IMR-90 (cell line): ENCODE measurements at regions not wholly inside any gene's neighbourhood (a gene's known extent, or its start where the extent isn't known, plus 50 kb on each side); places are given as distances from the start of the nearest gene placed in this dataset.

Source experiments
- ATAC-seq: fragments of 200-7000 bp; cut with Tn5 transposase; 2 replicates; pipeline ENCODE4 v1.9.1; 2020; ENCODE audit warnings: low read depth, mild to moderate bottlenecking, moderate library complexity
- BruUV-seq: library from RNA; stranded (reverse); fragments of 400-500 nt; replicated peaks from 2 replicates; lab custom pipeline; 2021; lab: Mats Ljungman, UMichigan
- CTCF ChIA-PET: fragments of 300-600 bp; formaldehyde crosslinking; extraction: SDS; loops from one replicate; lab custom pipeline; 2021; ENCODE audit warnings: antibody characterized with exemption; lab: Yijun Ruan, JAX
- POLR2A ChIA-PET: fragments of 300-600 bp; sonication (Branson Sonifier 250); formaldehyde crosslinking; loops from one replicate; lab custom pipeline; 2022; ENCODE audit warnings: antibody characterized with exemption; ENCODE audit not compliant: unreplicated experiment; lab: Charles Lee
- DNase-seq: peaks from one replicate; pipeline ENCODE4 v3.0.0; 2013
- H2AFZ ChIP-seq: replicated peaks from 2 replicates; pipeline ENCODE3; 2013; ENCODE audit warnings: low read length, mild to moderate bottlenecking; ENCODE audit not compliant: poor library complexity
- H2AK5ac ChIP-seq: 2 replicates; pipeline ENCODE4 v1.6.1; 2013; ENCODE audit warnings: low read depth, low read length, inconsistent platforms
- H2AK9ac ChIP-seq: replicated peaks from 2 replicates; pipeline ENCODE3; 2013; ENCODE audit warnings: mild to moderate bottlenecking, low read depth, low read length, moderate library complexity; ENCODE audit not compliant: poor library complexity
- H2BK120ac ChIP-seq: 2 replicates; pipeline ENCODE4 v1.6.1; 2013; ENCODE audit warnings: low read depth, low read length, inconsistent platforms
- H2BK15ac ChIP-seq: 3 replicates; pipeline ENCODE4 v1.6.1; 2013; ENCODE audit warnings: low read depth, low read length, inconsistent platforms
- H2BK20ac ChIP-seq: 2 replicates; pipeline ENCODE4 v1.6.1; 2013; ENCODE audit warnings: low read depth, mild to moderate bottlenecking, inconsistent platforms, low read length, moderate library complexity
- H2BK5ac ChIP-seq: 2 replicates; pipeline ENCODE4 v1.6.1; 2013; ENCODE audit warnings: mild to moderate bottlenecking, low read depth, low read length, inconsistent platforms; ENCODE audit not compliant: poor library complexity, severe bottlenecking
- H3K14ac ChIP-seq: replicated peaks from 2 replicates; pipeline ENCODE4 v1.6.1; 2013; ENCODE audit warnings: low read depth, low read length, inconsistent platforms
- H3K18ac ChIP-seq: 2 replicates; pipeline ENCODE4 v1.6.1; 2013; ENCODE audit warnings: low read depth, low read length, control low read depth
- H3K23ac ChIP-seq: 2 replicates; pipeline ENCODE4 v1.6.1; 2013; ENCODE audit warnings: low read depth, low read length, inconsistent platforms
- H3K27ac ChIP-seq: 2 replicates; pipeline ENCODE4 v1.5.1; 2013; ENCODE audit warnings: mild to moderate bottlenecking, control low read depth, low read length; ENCODE audit not compliant: insufficient read depth
- H3K27me3 ChIP-seq: 2 replicates; pipeline ENCODE4 v1.6.1; 2013; ENCODE audit warnings: low read length; ENCODE audit not compliant: control insufficient read depth, insufficient read depth
- H3K36me3 ChIP-seq: 2 replicates; pipeline ENCODE4 v1.6.1; 2013; ENCODE audit warnings: low read length, mixed read lengths; ENCODE audit not compliant: control insufficient read depth, insufficient read depth
- H3K4ac ChIP-seq: 2 replicates; pipeline ENCODE4 v1.6.1; 2013; ENCODE audit warnings: low read depth, low read length, inconsistent platforms
- H3K4me1 ChIP-seq: 2 replicates; pipeline ENCODE4 v1.6.1; 2013; ENCODE audit warnings: low read length, mixed read lengths; ENCODE audit not compliant: control insufficient read depth, insufficient read depth
- H3K4me2 ChIP-seq: 2 replicates; pipeline ENCODE4 v1.6.1; 2013; ENCODE audit warnings: low read depth, mild to moderate bottlenecking, control low read depth, low read length, moderate library complexity
- H3K4me3 ChIP-seq: 2 replicates; pipeline ENCODE4 v1.5.1; 2013; ENCODE audit warnings: low read depth, mild to moderate bottlenecking, control low read depth, low read length, moderate library complexity; ENCODE audit not compliant: insufficient read depth
- H3K56ac ChIP-seq: 2 replicates; pipeline ENCODE4 v1.6.1; 2013; ENCODE audit warnings: low read length, inconsistent platforms; ENCODE audit not compliant: insufficient read depth; ENCODE audit errors: extremely low read depth
- H3K79me1 ChIP-seq, 2 experiments: 2 replicates each; pipeline ENCODE4 v1.6.1; 2013; ENCODE audit warnings: low read length in 2 of 2, inconsistent platforms in 1 of 2, low read depth in 1 of 2
- H3K9ac ChIP-seq: 2 replicates; pipeline ENCODE4 v1.6.1; 2013; ENCODE audit warnings: low read depth, low read length, control low read depth
- H3K9me1 ChIP-seq: 2 replicates; pipeline ENCODE4 v1.6.1; 2013; ENCODE audit warnings: low read length, inconsistent platforms; ENCODE audit not compliant: insufficient read depth
- H3K9me3 ChIP-seq: 2 replicates; pipeline ENCODE4 v1.6.1; 2013; ENCODE audit warnings: low read length; ENCODE audit not compliant: control insufficient read depth, insufficient read depth
- H4K20me1 ChIP-seq: 2 replicates; pipeline ENCODE4 v1.6.1; 2013; ENCODE audit warnings: low read length, inconsistent platforms; ENCODE audit not compliant: insufficient read depth
- H4K5ac ChIP-seq: 2 replicates; pipeline ENCODE4 v1.6.1; 2013; ENCODE audit warnings: mild to moderate bottlenecking, low read depth, low read length, control low read depth
- H4K8ac ChIP-seq, 2 experiments: 2 replicates each; pipeline ENCODE4 v1.6.1; 2013; ENCODE audit warnings: low read depth in 2 of 2, low read length in 2 of 2, control low read depth in 1 of 2, inconsistent platforms in 1 of 2
- H4K91ac ChIP-seq: 2 replicates; pipeline ENCODE4 v1.6.1; 2013; ENCODE audit warnings: low read depth, low read length, inconsistent platforms; ENCODE audit not compliant: insufficient read depth
- BHLHE40 ChIP-seq: fragments of 150-350 bp; IDR thresholded peaks from 2 replicates; pipeline ENCODE4 v1.6.1; 2016; ENCODE audit warnings: mild to moderate bottlenecking, low read depth, low read length
- CEBPB ChIP-seq: IDR thresholded peaks from 2 replicates; pipeline ENCODE4 v1.6.1; 2012; ENCODE audit warnings: low read depth, low read length, improper control_type of control experiment
- CHD1 ChIP-seq: IDR thresholded peaks from 2 replicates; pipeline ENCODE4 v1.6.1; 2012; ENCODE audit warnings: low read depth, low read length, improper control_type of control experiment
- FOS ChIP-seq: fragments of 150-350 bp; IDR thresholded peaks from 2 replicates; pipeline ENCODE4 v1.6.1; 2016; ENCODE audit warnings: low read depth, low read length
- MAFK ChIP-seq: IDR thresholded peaks from 2 replicates; pipeline ENCODE4 v1.6.1; 2012; ENCODE audit warnings: low read depth, low read length, improper control_type of control experiment
- MAZ ChIP-seq: IDR thresholded peaks from 2 replicates; pipeline ENCODE4 v1.6.1; 2012; ENCODE audit warnings: low read depth, mild to moderate bottlenecking, low read length, improper control_type of control experiment, moderate library complexity, borderline replicate concordance
- MXI1 ChIP-seq: IDR thresholded peaks from 2 replicates; pipeline ENCODE4 v1.6.1; 2012; ENCODE audit warnings: low read depth, mild to moderate bottlenecking, low read length, moderate library complexity, borderline replicate concordance
- NFE2L2 ChIP-seq: fragments of 150-350 bp; IDR thresholded peaks from 2 replicates; pipeline ENCODE4 v1.6.1; 2016; ENCODE audit warnings: low read depth, mild to moderate bottlenecking, low read length
- POLR2A ChIP-seq: IDR thresholded peaks from 2 replicates; pipeline ENCODE4 v1.6.1; 2012; ENCODE audit warnings: mild to moderate bottlenecking, low read depth, low read length
- RAD21 ChIP-seq: IDR thresholded peaks from 2 replicates; pipeline ENCODE4 v1.6.1; 2012; ENCODE audit warnings: low read length, improper control_type of control experiment
- RCOR1 ChIP-seq: IDR thresholded peaks from 2 replicates; pipeline ENCODE4 v1.6.1; 2012; ENCODE audit warnings: mild to moderate bottlenecking, low read length, improper control_type of control experiment; ENCODE audit not compliant: insufficient replicate concordance
- SMC3 ChIP-seq: fragments of 150-350 bp; IDR thresholded peaks from 2 replicates; pipeline ENCODE4 v1.6.1; 2016; ENCODE audit warnings: low read depth, mild to moderate bottlenecking, antibody characterized with exemption, low read length, moderate library complexity
- WGBS, 2 experiments: methylation state at CpG; one replicate each; pipeline versions ENCODE4 v1.1.5 to v1.1.7; 2013; ENCODE audit warnings: missing lambda C conversion rate in 2 of 2; ENCODE audit not compliant: insufficient read length in 1 of 2; ENCODE audit errors: extremely low coverage in 2 of 2; 5-methylcytosine and 5-hydroxymethylcytosine counted together
- dilution Hi-C: fragments of 300-500 bp; cut with HindIII; formaldehyde crosslinking; loops from one replicate; pipeline ENCODE4 v1.14.3; 2018; ENCODE audit warnings: low sequenced_read_pairs; ENCODE audit not compliant: unreplicated experiment
- in situ Hi-C: fragments of 300-500 bp; cut with MboI; formaldehyde crosslinking; loops from 3 replicates; pipeline ENCODE4 v1.14.3; 2019; ENCODE audit warnings: low sequenced_read_pairs, inconsistent platforms, mixed read lengths
- intact Hi-C: fragments of 100-400 bp; cut with micrococcal nuclease; formaldehyde crosslinking; loops from 2 replicates; pipeline ENCODE4 v1.10.0; 2022
- TF ChIP-seq, protein P1 (sequence below): fragments of 150-350 bp; IDR thresholded peaks from 2 replicates; pipeline ENCODE4 v1.6.1; 2016; ENCODE audit warnings: low read depth, mild to moderate bottlenecking, low read length, moderate library complexity, borderline replicate concordance
- TF ChIP-seq, protein P2 (sequence below): fragments of 150-350 bp; IDR thresholded peaks from 2 replicates; pipeline ENCODE4 v1.6.1; 2017; ENCODE audit warnings: mild to moderate bottlenecking, antibody characterized with exemption, low read length, low read depth
- TF ChIP-seq, protein P3 (sequence below): conservative IDR thresholded peaks from 2 replicates; pipeline ENCODE4 v1.5.1; 2012; ENCODE audit warnings: mild to moderate bottlenecking, low read depth, low read length, improper control_type of control experiment

DNA sequence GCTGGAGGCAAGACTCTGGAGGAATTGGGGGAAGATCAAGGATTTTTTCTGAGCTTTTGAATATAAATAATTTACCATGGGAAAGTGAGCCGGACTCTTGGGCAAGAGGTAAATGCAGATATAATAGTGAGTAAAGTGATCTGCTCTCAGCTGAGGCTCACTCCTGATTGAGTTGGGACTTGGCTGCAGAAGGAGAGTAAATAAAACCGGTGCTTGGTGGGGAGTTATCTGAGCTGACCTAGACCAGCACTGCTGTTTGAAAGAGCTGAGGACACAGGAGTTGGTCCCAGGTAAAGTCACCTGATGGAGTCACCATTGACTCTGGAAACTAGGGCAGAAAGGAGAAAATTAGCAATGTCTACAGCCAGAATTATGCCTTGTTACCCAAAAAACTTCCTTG lies 57.3 kb upstream of the LRPPRC start:
- WGBS, 2 experiments = no CpG with 5 or more reads among the region's 2 CpGs
- H4K5ac ChIP-seq = no peak overlapping the region
- H3K18ac ChIP-seq = no peak overlapping the region
- dilution Hi-C loops (no loop called here), in situ Hi-C loops (no loop called here), intact Hi-C loops (loop anchor here (1.0 kb wide), 1 partner anchor 30 kb away; no protein-coding TSS in a partner anchor)
- no peaks in the 10 kb centered on the region for H3K36me3 ChIP-seq
- H3K9ac ChIP-seq = no peak overlapping the region
- H2AK5ac ChIP-seq = no peak overlapping the region
- no peaks in the 10 kb centered on the region for H3K4me1 ChIP-seq
- H2BK20ac ChIP-seq = no peak overlapping the region
- no peak for ATAC-seq
- peaks cover 17% of the 10 kb centered on the region for H3K27me3 ChIP-seq
- no peak overlapping the region for H3K27ac ChIP-seq
- H3K9me3 ChIP-seq = no peaks in the 10 kb centered on the region
- no peak overlapping the region for H2BK5ac ChIP-seq
- H2AK9ac ChIP-seq = no peak overlapping the region
- no peak overlapping the region for H2AFZ ChIP-seq
- no peaks in the 10 kb centered on the region for H3K79me1 ChIP-seq
- BruUV-seq = no TSS peak
- H4K91ac ChIP-seq = no peak overlapping the region
- H4K20me1 ChIP-seq = no peaks in the 10 kb centered on the region
- H3K4me3 ChIP-seq = no peak overlapping the region
- no peak overlapping the region for H2BK15ac ChIP-seq
- H3K23ac ChIP-seq = no peak overlapping the region
- TF ChIP-seq RCOR1 (no peak), CEBPB (no peak), FOS (no peak), RAD21 (no peak), CHD1 (no peak), BHLHE40 (no peak), POLR2A (no peak), SMC3 (no peak), NFE2L2 (no peak), MAZ (no peak), MXI1 (no peak), MAFK (no peak)
- TF ChIP-seq, protein P1, sequence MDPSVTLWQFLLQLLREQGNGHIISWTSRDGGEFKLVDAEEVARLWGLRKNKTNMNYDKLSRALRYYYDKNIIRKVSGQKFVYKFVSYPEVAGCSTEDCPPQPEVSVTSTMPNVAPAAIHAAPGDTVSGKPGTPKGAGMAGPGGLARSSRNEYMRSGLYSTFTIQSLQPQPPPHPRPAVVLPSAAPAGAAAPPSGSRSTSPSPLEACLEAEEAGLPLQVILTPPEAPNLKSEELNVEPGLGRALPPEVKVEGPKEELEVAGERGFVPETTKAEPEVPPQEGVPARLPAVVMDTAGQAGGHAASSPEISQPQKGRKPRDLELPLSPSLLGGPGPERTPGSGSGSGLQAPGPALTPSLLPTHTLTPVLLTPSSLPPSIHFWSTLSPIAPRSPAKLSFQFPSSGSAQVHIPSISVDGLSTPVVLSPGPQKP = no peak
- TF ChIP-seq, protein P2, sequence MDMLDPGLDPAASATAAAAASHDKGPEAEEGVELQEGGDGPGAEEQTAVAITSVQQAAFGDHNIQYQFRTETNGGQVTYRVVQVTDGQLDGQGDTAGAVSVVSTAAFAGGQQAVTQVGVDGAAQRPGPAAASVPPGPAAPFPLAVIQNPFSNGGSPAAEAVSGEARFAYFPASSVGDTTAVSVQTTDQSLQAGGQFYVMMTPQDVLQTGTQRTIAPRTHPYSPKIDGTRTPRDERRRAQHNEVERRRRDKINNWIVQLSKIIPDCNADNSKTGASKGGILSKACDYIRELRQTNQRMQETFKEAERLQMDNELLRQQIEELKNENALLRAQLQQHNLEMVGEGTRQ = no peak
- TF ChIP-seq, protein P3, sequence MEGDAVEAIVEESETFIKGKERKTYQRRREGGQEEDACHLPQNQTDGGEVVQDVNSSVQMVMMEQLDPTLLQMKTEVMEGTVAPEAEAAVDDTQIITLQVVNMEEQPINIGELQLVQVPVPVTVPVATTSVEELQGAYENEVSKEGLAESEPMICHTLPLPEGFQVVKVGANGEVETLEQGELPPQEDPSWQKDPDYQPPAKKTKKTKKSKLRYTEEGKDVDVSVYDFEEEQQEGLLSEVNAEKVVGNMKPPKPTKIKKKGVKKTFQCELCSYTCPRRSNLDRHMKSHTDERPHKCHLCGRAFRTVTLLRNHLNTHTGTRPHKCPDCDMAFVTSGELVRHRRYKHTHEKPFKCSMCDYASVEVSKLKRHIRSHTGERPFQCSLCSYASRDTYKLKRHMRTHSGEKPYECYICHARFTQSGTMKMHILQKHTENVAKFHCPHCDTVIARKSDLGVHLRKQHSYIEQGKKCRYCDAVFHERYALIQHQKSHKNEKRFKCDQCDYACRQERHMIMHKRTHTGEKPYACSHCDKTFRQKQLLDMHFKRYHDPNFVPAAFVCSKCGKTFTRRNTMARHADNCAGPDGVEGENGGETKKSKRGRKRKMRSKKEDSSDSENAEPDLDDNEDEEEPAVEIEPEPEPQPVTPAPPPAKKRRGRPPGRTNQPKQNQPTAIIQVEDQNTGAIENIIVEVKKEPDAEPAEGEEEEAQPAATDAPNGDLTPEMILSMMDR = no peak
- no peak overlapping the region for H3K4ac ChIP-seq
- H3K4me2 ChIP-seq = no peak overlapping the region
- no peak overlapping the region for H3K56ac ChIP-seq
- no peaks in the 10 kb centered on the region for H3K9me1 ChIP-seq
- POLR2A ChIA-PET = no interaction called here
- no peak overlapping the region for H4K8ac ChIP-seq
- no peak for DNase-seq
- CTCF ChIA-PET = interaction anchor here (0.7 kb wide), 1 partner anchor 427 kb away, joined by 3 read pairs; no protein-coding TSS in a partner anchor
- H3K14ac ChIP-seq = no peak overlapping the region
- H2BK120ac ChIP-seq = no peak overlapping the region
